Neural cell (in vitro differentiated cells): ENCODE measurements at regions not wholly inside any gene's neighbourhood (a gene's known extent, or its start where the extent isn't known, plus 50 kb on each side); places are given as distances from the start of the nearest gene placed in this dataset.

Source experiments
- CTCF ChIP-seq: fragments of 450-650 bp; IDR thresholded peaks from 2 replicates; pipeline ENCODE4 v1.5.1; 2014; ENCODE audit warnings: antibody characterized with exemption, mild to moderate bottlenecking, moderate library complexity; ENCODE audit not compliant: poor library complexity, severe bottlenecking
- EZH2 ChIP-seq: fragments of 200-600, 300-800 bp; shearing (Covaris generic), sonication (generic); IDR thresholded peaks from 2 replicates; pipeline ENCODE4 v1.6.1; 2014; ENCODE audit warnings: antibody characterized with exemption, low read length, borderline replicate concordance, mild to moderate bottlenecking; ENCODE audit not compliant: insufficient read depth, poor library complexity, severe bottlenecking
- RAD21 ChIP-seq: fragments of 450-650 bp; conservative IDR thresholded peaks from 2 replicates; pipeline ENCODE4 v1.6.1; 2014; ENCODE audit warnings: antibody characterized with exemption, mild to moderate bottlenecking, moderate library complexity
- REST ChIP-seq: IDR thresholded peaks from 2 replicates; pipeline ENCODE4 v1.6.1; 2012; ENCODE audit warnings: borderline replicate concordance
- SMC3 ChIP-seq: fragments of 450-650 bp; conservative IDR thresholded peaks from 2 replicates; pipeline ENCODE4 v1.6.1; 2014; ENCODE audit warnings: antibody characterized with exemption, mild to moderate bottlenecking, moderate library complexity; ENCODE audit not compliant: poor library complexity
- TAF1 ChIP-seq: IDR thresholded peaks from 2 replicates; pipeline ENCODE4 v1.6.1; 2012; ENCODE audit warnings: low read depth

GRCh38 chr5:159800131-159800840 lies 116.0 kb upstream of the ADRA1B start:
- no peak for TF ChIP-seq TAF1
- TF ChIP-seq CTCF = no peak
- no peak for TF ChIP-seq REST
- TF ChIP-seq EZH2 = no peak
- no peak for TF ChIP-seq SMC3
- no peak for TF ChIP-seq RAD21
